HAP-1 (cell line): ENCODE measurements at regions not wholly inside any gene's neighbourhood (a gene's known extent, or its start where the extent isn't known, plus 50 kb on each side); places are given as distances from the start of the nearest gene placed in this dataset.

ENCODE experiments used
- DNase-seq, 2 experiments: peaks; one replicate each; pipeline ENCODE4 v3.0.0-alpha.2; 2016 to 2020; ENCODE audit warnings: low spot score in 2 of 2
- H3K27me3 ChIP-seq: fragments of 250-450 bp; sonication (Bioruptor Pico); 2 replicates; pipeline ENCODE4 v1.5.1; 2020; ENCODE audit warnings: low read depth, mild to moderate bottlenecking, moderate library complexity
- H3K36me3 ChIP-seq: fragments of 250-450 bp; sonication (Bioruptor Pico); replicated peaks from 2 replicates; pipeline ENCODE4 v1.5.1; 2020; ENCODE audit warnings: mild to moderate bottlenecking
- H3K4me1 ChIP-seq: fragments of 250-450 bp; sonication (Bioruptor Pico); 2 replicates; pipeline ENCODE4 v1.5.1; 2020; ENCODE audit warnings: mild to moderate bottlenecking
- H3K4me3 ChIP-seq: fragments of 250-450 bp; sonication (Bioruptor Pico); 2 replicates; pipeline ENCODE4 v1.5.1; 2020; ENCODE audit warnings: mild to moderate bottlenecking, moderate library complexity
- H3K9me3 ChIP-seq: fragments of 250-450 bp; sonication (Bioruptor Pico); 2 replicates; pipeline ENCODE4 v1.5.1; 2020; ENCODE audit warnings: mild to moderate bottlenecking, moderate library complexity
- in situ Hi-C: fragments of 300-500 bp; cut with MboI; formaldehyde crosslinking; loops from 3 replicates; pipeline ENCODE4 v1.14.3; 2020; ENCODE audit warnings: low sequenced_read_pairs, inconsistent platforms, mixed read lengths

- Histone ChIP-seq H3K4me3 (no peak overlapping the region), H3K9me3 (no peaks in the 10 kb centered on the region), H3K36me3 (no peaks in the 10 kb centered on the region), H3K4me1 (peaks cover 5% of the 10 kb centered on the region), H3K27me3 (no peaks in the 10 kb centered on the region)
- in situ Hi-C loops, result no loop called here
- DNase-seq, result no peak
Observed at GRCh38 chrX:97728215-97728614, 844.5 kb downstream of the RPA4 start.

- H3K9me3 ChIP-seq, result peaks cover 5% of the 10 kb centered on the region
- H3K27me3 ChIP-seq, result no peaks in the 10 kb centered on the region
- no peaks in the 10 kb centered on the region for H3K4me1 ChIP-seq
- in situ Hi-C loops, result no loop called here
- H3K36me3 ChIP-seq, result no peaks in the 10 kb centered on the region
- no peak for DNase-seq
- H3K4me3 ChIP-seq, result no peak overlapping the region
Observed at GRCh38 chrX:97740044-97740443, 856.3 kb downstream of the RPA4 start.

DNA sequence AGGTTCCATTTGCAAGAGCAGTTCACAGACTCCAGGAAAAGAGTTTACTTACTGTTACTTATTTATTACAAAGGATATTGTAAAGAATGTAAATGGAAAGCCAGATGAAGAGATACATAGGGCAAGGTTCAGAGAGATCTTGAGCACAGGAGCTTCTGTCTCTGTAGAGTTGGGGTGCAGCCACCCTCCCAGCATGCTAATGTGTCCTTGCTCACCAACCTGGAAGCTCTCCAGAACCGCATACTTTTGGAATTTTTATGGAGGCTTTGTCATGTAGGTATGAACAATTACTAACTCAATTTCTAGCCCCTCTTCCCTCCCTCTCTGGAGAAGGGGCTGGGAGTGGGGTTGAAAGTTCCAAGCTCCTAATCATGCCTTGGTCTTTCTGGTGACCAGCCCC is 857.2 kb downstream of the RPA4 start:
- no peaks in the 10 kb centered on the region for H3K36me3 ChIP-seq
- DNase-seq, result no peak
- H3K9me3 ChIP-seq, result peaks cover 5% of the 10 kb centered on the region
- H3K4me1 ChIP-seq, result no peaks in the 10 kb centered on the region
- H3K4me3 ChIP-seq, result no peak overlapping the region
- in situ Hi-C loops, result no loop called here
- no peaks in the 10 kb centered on the region for H3K27me3 ChIP-seq

DNA sequence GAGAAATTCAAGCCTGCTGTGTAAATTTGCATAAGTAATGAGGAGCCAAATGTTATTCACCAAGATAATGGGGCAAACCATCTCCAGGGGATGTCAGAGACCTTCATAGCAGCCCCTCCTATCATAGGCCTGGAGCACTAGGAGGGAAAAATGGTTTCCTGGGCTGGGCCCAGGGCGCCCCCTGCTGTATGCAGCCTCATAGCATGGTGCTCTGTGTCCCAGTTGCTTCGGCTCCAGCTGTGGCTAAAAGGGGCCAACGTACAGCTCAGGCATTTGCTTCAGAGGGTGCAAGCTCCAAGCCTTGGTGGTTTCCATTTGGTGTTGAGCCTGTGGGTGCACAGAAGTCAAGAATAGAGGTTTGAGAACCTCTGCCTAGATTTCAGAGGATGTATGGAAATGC is 859.3 kb downstream of the RPA4 start:
- in situ Hi-C loops, result no loop called here
- Histone ChIP-seq H3K9me3 (no peaks in the 10 kb centered on the region; the same call in 1 of the 2 replicates), H3K4me3 (no peak overlapping the region), H3K4me1 (no peaks in the 10 kb centered on the region), H3K36me3 (no peaks in the 10 kb centered on the region), H3K27me3 (no peaks in the 10 kb centered on the region)
- DNase-seq, result peak in 1 of 2 experiments; percentile 21

GRCh38 chrX:97747346-97747745 is 863.6 kb downstream of the RPA4 start:
- no peak for DNase-seq
- in situ Hi-C loops, result no loop called here

DNA sequence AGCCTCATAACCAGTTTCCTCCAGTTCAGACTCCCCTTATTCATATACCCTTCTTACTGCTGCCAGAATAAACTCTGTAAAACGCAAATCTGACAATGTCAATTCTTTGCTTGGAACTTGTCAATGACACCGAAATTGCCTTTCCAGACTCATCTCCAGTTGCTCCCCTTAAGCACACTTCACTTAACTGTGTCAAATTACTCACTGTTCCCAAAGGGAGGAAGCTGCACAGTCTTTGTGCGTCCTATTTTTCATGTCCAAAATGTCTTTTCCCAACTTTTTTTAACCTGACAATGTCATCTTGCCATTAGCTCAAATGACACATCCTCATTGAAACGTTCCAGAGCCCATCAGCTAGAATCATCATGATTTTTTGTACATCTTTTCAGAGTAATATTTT is 867.3 kb downstream of the RPA4 start:
- H3K4me1 ChIP-seq, result no peaks in the 10 kb centered on the region
- no peak overlapping the region for H3K4me3 ChIP-seq
- no peaks in the 10 kb centered on the region for H3K9me3 ChIP-seq
- no peak for DNase-seq
- no peaks in the 10 kb centered on the region for H3K36me3 ChIP-seq
- in situ Hi-C loops, result no loop called here
- no peaks in the 10 kb centered on the region for H3K27me3 ChIP-seq

More at GRCh38 chrX:97747346-97747745, 863.6 kb downstream of the RPA4 start:
- Histone ChIP-seq H3K9me3 (no peaks in the 10 kb centered on the region; the same call in 1 of the 2 replicates), H3K4me3 (no peak overlapping the region), H3K27me3 (no peaks in the 10 kb centered on the region), H3K4me1 (no peaks in the 10 kb centered on the region), H3K36me3 (no peaks in the 10 kb centered on the region)

GRCh38 chrX:97751735-97752134 is 868.0 kb downstream of the RPA4 start:
- Histone ChIP-seq H3K27me3 (no peaks in the 10 kb centered on the region), H3K36me3 (no peaks in the 10 kb centered on the region), H3K4me3 (no peak overlapping the region), H3K9me3 (no peaks in the 10 kb centered on the region), H3K4me1 (no peaks in the 10 kb centered on the region)
- in situ Hi-C loops, result no loop called here
- no peak for DNase-seq

GRCh38 chrX:97756879-97757278 is 873.2 kb downstream of the RPA4 start:
- Histone ChIP-seq H3K4me1 (no peaks in the 10 kb centered on the region; the same call in 1 of the 2 replicates), H3K4me3 (no peak overlapping the region), H3K9me3 (no peaks in the 10 kb centered on the region), H3K36me3 (no peaks in the 10 kb centered on the region), H3K27me3 (no peaks in the 10 kb centered on the region)
- DNase-seq, result no peak
- in situ Hi-C loops, result no loop called here

- H3K27me3 ChIP-seq, result no peaks in the 10 kb centered on the region
- DNase-seq, result peak; percentile 62 to 97
- in situ Hi-C loops, result no loop called here
Observed at GRCh38 chrX:97763391-97763790, 879.7 kb downstream of the RPA4 start.

GRCh38 chrX:97763981-97764380 is 880.3 kb downstream of the RPA4 start:
- Histone ChIP-seq H3K4me1 (peaks cover 47% of the 10 kb centered on the region), H3K4me3 (no peak overlapping the region), H3K27me3 (no peaks in the 10 kb centered on the region), H3K36me3 (no peaks in the 10 kb centered on the region), H3K9me3 (no peaks in the 10 kb centered on the region)
- DNase-seq, result peak in 1 of 2 experiments; percentile 42
- in situ Hi-C loops, result no loop called here

More at GRCh38 chrX:97763391-97763790, 879.7 kb downstream of the RPA4 start:
- Histone ChIP-seq H3K4me3 (no peak overlapping the region), H3K4me1 (peaks cover 47% of the 10 kb centered on the region), H3K9me3 (no peaks in the 10 kb centered on the region), H3K36me3 (no peaks in the 10 kb centered on the region)

GRCh38 chrX:97766501-97767095 is 882.9 kb downstream of the RPA4 start:
- Histone ChIP-seq H3K27me3 (no peaks in the 10 kb centered on the region), H3K9me3 (no peaks in the 10 kb centered on the region), H3K4me3 (no peak overlapping the region), H3K4me1 (peaks cover 47% of the 10 kb centered on the region), H3K36me3 (no peaks in the 10 kb centered on the region)
- peak; percentile 58 to 83 for DNase-seq
- in situ Hi-C loops, result no loop called here

DNA sequence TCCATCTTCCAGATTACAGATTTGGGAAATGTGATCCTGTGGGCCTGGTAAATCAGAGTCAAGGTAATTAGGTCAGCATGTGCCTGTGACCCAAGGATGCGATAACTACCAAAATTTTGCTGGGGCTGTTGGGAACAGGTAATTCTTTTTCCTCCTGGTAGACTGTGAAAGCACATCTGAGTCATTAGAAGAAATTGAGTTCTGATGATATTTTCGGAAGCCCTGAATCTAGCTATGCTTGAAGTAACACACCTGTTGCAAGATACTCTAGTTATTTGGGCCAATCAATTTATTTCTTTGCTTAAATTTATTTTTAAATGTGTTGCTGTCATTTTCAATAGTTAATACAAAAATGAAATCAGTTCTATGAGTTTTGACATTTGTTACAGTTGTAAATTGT is 903.6 kb downstream of the RPA4 start:
- H3K4me1 ChIP-seq, result no peaks in the 10 kb centered on the region
- H3K4me3 ChIP-seq, result no peak overlapping the region
- in situ Hi-C loops, result no loop called here
- no peaks in the 10 kb centered on the region; the same call in 1 of the 2 replicates for H3K36me3 ChIP-seq
- DNase-seq, result no peak
- no peaks in the 10 kb centered on the region for H3K9me3 ChIP-seq
- H3K27me3 ChIP-seq, result no peaks in the 10 kb centered on the region

DNA sequence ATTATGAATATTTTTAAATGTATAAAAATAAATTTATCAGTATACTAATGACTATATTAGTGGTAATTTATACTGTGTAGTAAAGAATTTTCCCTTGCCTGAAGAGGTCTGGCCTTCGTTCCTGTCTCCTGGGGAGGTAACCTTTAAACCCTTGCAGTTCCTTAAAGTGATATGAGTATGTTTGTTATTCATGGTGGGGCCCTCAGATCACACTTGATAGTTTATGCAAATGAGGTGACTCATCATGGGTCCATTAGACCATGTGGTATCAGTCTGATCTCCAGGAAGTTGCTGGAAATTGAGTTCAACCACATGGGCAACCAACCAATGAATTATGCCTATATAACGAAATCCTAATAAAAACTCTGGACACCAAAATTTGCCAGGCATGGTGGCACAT is 904.1 kb downstream of the RPA4 start:
- Histone ChIP-seq H3K9me3 (no peaks in the 10 kb centered on the region), H3K36me3 (no peaks in the 10 kb centered on the region; the same call in 1 of the 2 replicates), H3K27me3 (no peaks in the 10 kb centered on the region), H3K4me3 (no peak overlapping the region), H3K4me1 (no peaks in the 10 kb centered on the region)
- no peak for DNase-seq
- in situ Hi-C loops, result no loop called here

- Histone ChIP-seq H3K4me3 (no peak overlapping the region), H3K27me3 (no peaks in the 10 kb centered on the region), H3K36me3 (no peaks in the 10 kb centered on the region; the same call in 1 of the 2 replicates), H3K4me1 (no peaks in the 10 kb centered on the region), H3K9me3 (no peaks in the 10 kb centered on the region)
- in situ Hi-C loops, result no loop called here
- no peak for DNase-seq
Observed at GRCh38 chrX:97790850-97791249, 907.1 kb downstream of the RPA4 start.

- no peaks in the 10 kb centered on the region for H3K27me3 ChIP-seq
- in situ Hi-C loops, result no loop called here
Observed at GRCh38 chrX:97797076-97797475, 913.4 kb downstream of the RPA4 start.

More at GRCh38 chrX:97797076-97797475, 913.4 kb downstream of the RPA4 start:
- DNase-seq, result peak; percentile 21 to 57
- Histone ChIP-seq H3K36me3 (no peaks in the 10 kb centered on the region), H3K4me1 (no peaks in the 10 kb centered on the region), H3K4me3 (no peak overlapping the region), H3K9me3 (no peaks in the 10 kb centered on the region; the same call in 1 of the 2 replicates)
